LNCAP (cell line): ENCODE measurements at regions not wholly inside any gene's neighbourhood (a gene's known extent, or its start where the extent isn't known, plus 50 kb on each side); places are given as distances from the start of the nearest gene placed in this dataset.

Source experiments
- CTCF ChIP-seq: fragments of 450-650 bp; IDR thresholded peaks from 2 replicates; pipeline ENCODE4 v1.5.1; 2017; ENCODE audit warnings: mild to moderate bottlenecking

DNA sequence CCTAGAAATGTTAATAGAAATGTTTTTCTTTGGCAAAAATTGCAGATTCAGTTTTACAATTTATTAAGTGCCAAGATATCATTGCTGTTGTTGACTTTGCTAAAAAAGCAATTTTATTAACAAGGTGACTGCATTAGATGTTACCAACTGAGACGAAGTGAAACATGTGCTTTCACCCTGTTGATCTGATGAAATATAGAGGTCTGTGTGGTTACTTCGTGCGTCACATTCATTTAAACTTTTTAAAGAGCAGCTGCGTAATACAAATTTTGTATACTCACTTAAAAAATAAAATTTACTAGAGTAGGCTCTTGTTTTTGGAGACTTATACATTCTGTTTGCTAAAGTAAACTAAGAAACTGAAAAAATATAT is 465.7 kb downstream of the USP25 start:
- TF ChIP-seq CTCF: no peak

- TF ChIP-seq CTCF: no peak
These were observed 466.2 kb downstream of the USP25 start for GRCh38 chr21:16196001-16196400.

GRCh38 chr21:16198546-16198945 is 468.8 kb downstream of the USP25 start:
- no peak for TF ChIP-seq CTCF

- TF ChIP-seq CTCF: no peak
These were observed 469.8 kb downstream of the USP25 start for GRCh38 chr21:16199539-16199938.

- TF ChIP-seq CTCF: no peak
These were observed 471.9 kb downstream of the USP25 start for GRCh38 chr21:16201718-16202117.

- no peak for TF ChIP-seq CTCF
These were observed 475.7 kb downstream of the USP25 start for GRCh38 chr21:16205527-16205926.

DNA sequence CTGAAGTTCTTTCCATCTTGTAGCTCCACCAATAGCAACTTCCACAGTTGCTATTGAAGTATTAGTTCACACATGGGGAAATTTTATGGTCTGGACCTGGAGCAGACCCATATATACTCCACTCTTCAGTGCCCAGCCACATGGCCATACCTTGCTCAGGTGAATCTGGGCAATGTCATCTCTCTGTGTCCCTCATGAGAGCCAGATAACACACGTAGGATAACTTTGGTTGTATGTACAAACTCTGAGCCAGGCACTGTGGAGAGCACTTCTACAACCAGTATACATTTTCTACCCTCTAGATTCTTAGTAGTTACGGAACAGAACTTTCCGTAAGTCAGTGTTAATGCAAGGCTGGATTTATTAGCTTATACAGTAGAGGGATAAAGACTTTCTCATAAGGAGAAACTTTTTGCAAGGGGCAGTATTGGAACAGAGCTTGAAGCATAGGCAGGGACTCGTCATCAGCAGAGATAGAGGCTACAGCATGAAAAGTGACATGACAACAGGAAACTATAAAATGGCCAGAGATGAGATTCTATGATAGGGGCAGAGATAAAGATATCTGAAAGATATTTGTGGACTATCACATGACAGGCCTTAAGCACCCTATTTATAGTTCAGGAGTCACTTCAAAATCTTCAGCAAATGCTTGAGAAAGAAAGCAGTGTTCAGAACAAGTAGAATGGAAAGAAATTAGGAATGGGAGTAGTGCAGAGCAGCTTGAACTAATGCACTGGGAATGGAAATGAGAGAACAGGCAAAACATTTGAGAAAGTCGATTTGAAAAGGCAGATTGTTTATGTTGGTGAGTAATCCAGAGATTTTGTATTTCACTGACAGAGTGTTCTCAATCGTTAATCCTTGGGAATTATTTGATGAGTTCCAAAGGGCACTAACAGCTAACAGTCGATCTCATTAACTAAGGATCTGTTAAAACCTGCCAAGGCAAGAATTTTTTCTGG is 481.8 kb downstream of the USP25 start:
- TF ChIP-seq CTCF: no peak
